Colonic mucosa (tissue), 4 donors: ENCODE measurements at regions not wholly inside any gene's neighbourhood (a gene's known extent, or its start where the extent isn't known, plus 50 kb on each side); places are given as distances from the start of the nearest gene placed in this dataset.

ENCODE experiments used
- DNase-seq: peaks from one replicate; pipeline ENCODE4 v3.0.0-alpha.2; 2020
- H3K27ac ChIP-seq: fragments of 200-600 bp; one replicate; pipeline ENCODE4 v1.8.0; 2021
- H3K27me3 ChIP-seq: fragments of 200-600 bp; one replicate; pipeline ENCODE4 v1.8.0; 2021
- H3K36me3 ChIP-seq: fragments of 200-600 bp; one replicate; pipeline ENCODE4 v1.8.0; 2021
- H3K4me1 ChIP-seq: fragments of 200-600 bp; one replicate; pipeline ENCODE4 v1.8.0; 2021; ENCODE audit warnings: mild to moderate bottlenecking
- H3K4me3 ChIP-seq: fragments of 200-600 bp; one replicate; pipeline ENCODE4 v1.8.0; 2021
- H3K9ac ChIP-seq, 2 donors: one replicate each; pipeline ENCODE4 v1.7.0; 2013; ENCODE audit warnings: control low read depth in 2 of 2, low read depth in 2 of 2, low read length in 2 of 2
- H3K9me3 ChIP-seq: fragments of 200-600 bp; one replicate; pipeline ENCODE4 v1.8.0; 2021
- CTCF ChIP-seq: fragments of 200-600 bp; IDR thresholded peaks from one replicate; pipeline ENCODE4 v1.8.0; 2022; ENCODE audit warnings: antibody characterized with exemption, mild to moderate bottlenecking
- intact Hi-C: fragments of 100-400 bp; cut with DNase I; formaldehyde crosslinking; loops from one replicate; pipeline ENCODE4 v1.14.1; 2022
- donor health status: healthy.
- donor health status: DM: no; HTN: no; CAD: no.
- donor health status: DM: no; HTN: no; CAD: no.

- Histone ChIP-seq H3K27ac (no peak overlapping the region), H3K4me1 (no peaks in the 10 kb centered on the region), H3K4me3 (no peak overlapping the region), H3K9ac (no peak overlapping the region), H3K27me3 (no peaks in the 10 kb centered on the region), H3K36me3 (no peaks in the 10 kb centered on the region), H3K9me3 (no peaks in the 10 kb centered on the region)
- intact Hi-C loops = no loop called here
- no peak for TF ChIP-seq CTCF
- DNase-seq = no peak
These were observed 384.0 kb upstream of the TPM1 start for GRCh38 chr15:62658498-62658897.

- Histone ChIP-seq H3K9ac (no peak overlapping the region), H3K9me3 (no peaks in the 10 kb centered on the region), H3K4me3 (no peak overlapping the region), H3K27ac (peak overlapping the region; percentile 6), H3K27me3 (no peaks in the 10 kb centered on the region), H3K36me3 (no peaks in the 10 kb centered on the region), H3K4me1 (no peaks in the 10 kb centered on the region)
- intact Hi-C loops = no loop called here
- TF ChIP-seq CTCF = no peak
- DNase-seq = no peak
These were observed 379.0 kb upstream of the TPM1 start for GRCh38 chr15:62663547-62663946.

- no peaks in the 10 kb centered on the region for H3K27me3 ChIP-seq
These were observed 377.1 kb upstream of the TPM1 start for GRCh38 chr15:62665449-62665848.

GRCh38 chr15:62666046-62666445, 376.5 kb upstream of the TPM1 start:
- no peak for TF ChIP-seq CTCF
- H3K36me3 ChIP-seq = no peaks in the 10 kb centered on the region
- DNase-seq = no peak
- H3K9me3 ChIP-seq = no peaks in the 10 kb centered on the region
- no peak overlapping the region for H3K4me3 ChIP-seq
- H3K9ac ChIP-seq = no peak overlapping the region
- no peaks in the 10 kb centered on the region for H3K4me1 ChIP-seq
- intact Hi-C loops = no loop called here
- H3K27ac ChIP-seq = no peak overlapping the region
- no peaks in the 10 kb centered on the region for H3K27me3 ChIP-seq

More at GRCh38 chr15:62665449-62665848, 377.1 kb upstream of the TPM1 start:
- Histone ChIP-seq H3K4me3 (no peak overlapping the region), H3K4me1 (no peaks in the 10 kb centered on the region), H3K9ac (no peak overlapping the region), H3K27ac (no peak overlapping the region), H3K36me3 (no peaks in the 10 kb centered on the region), H3K9me3 (no peaks in the 10 kb centered on the region)
- DNase-seq = no peak
- TF ChIP-seq CTCF = no peak
- intact Hi-C loops = no loop called here

- no peaks in the 10 kb centered on the region for H3K4me1 ChIP-seq
- no peak for DNase-seq
- no peak for TF ChIP-seq CTCF
- H3K27me3 ChIP-seq = no peaks in the 10 kb centered on the region
- intact Hi-C loops = no loop called here
- H3K4me3 ChIP-seq = no peak overlapping the region
- no peak overlapping the region for H3K9ac ChIP-seq
- H3K9me3 ChIP-seq = no peaks in the 10 kb centered on the region
- no peaks in the 10 kb centered on the region for H3K36me3 ChIP-seq
- H3K27ac ChIP-seq = no peak overlapping the region
These were observed 370.3 kb upstream of the TPM1 start for GRCh38 chr15:62672268-62672667.

GRCh38 chr15:62676891-62677290, 365.7 kb upstream of the TPM1 start:
- H3K36me3 ChIP-seq = no peaks in the 10 kb centered on the region
- no peak overlapping the region for H3K4me3 ChIP-seq
- no peaks in the 10 kb centered on the region for H3K9me3 ChIP-seq
- TF ChIP-seq CTCF = no peak
- H3K27me3 ChIP-seq = no peaks in the 10 kb centered on the region
- no peak overlapping the region for H3K27ac ChIP-seq
- H3K9ac ChIP-seq = no peak overlapping the region
- no peaks in the 10 kb centered on the region for H3K4me1 ChIP-seq
- DNase-seq = no peak
- intact Hi-C loops = no loop called here
